ENCODE measurements at regions not wholly inside any gene's neighbourhood (a gene's known extent, or its start where the extent isn't known, plus 50 kb on each side); places are given as distances from the start of the nearest gene placed in this dataset.
A peak's percentile ranks its signal among the peaks of the same experiment; 100 is the strongest.

- no peaks in the 10 kb centered on the region for H3K36me3 ChIP-seq
- no peak overlapping the region for H3K4me3 ChIP-seq
- DNase-seq = no peak
- no peaks in the 10 kb centered on the region for H3K27me3 ChIP-seq
- H3K9me3 ChIP-seq = 0 out of 2 replicates have a peak, but pooled peaks cover 2% of the 10 kb centered on the region
These were observed 416.2 kb downstream of the IRS1 start for GRCh38 chr2:226383461-226383860.

GRCh38 chr2:226380679-226381078, 418.9 kb downstream of the IRS1 start:
- Histone ChIP-seq H3K9me3 (0 out of 2 replicates have a peak, but pooled peaks cover 2% of the 10 kb centered on the region), H3K36me3 (no peaks in the 10 kb centered on the region), H3K4me3 (no peak overlapping the region), H3K27me3 (no peaks in the 10 kb centered on the region)
- DNase-seq = no peak

- Histone ChIP-seq H3K9me3 (0 out of 2 replicates have a peak, but pooled peaks cover 2% of the 10 kb centered on the region), H3K36me3 (no peaks in the 10 kb centered on the region), H3K27me3 (no peaks in the 10 kb centered on the region), H3K4me3 (no peak overlapping the region)
- no peak for DNase-seq
These were observed 420.6 kb downstream of the IRS1 start for GRCh38 chr2:226378753-226379705.

- 0 out of 2 replicates have a peak, but pooled peaks cover 2% of the 10 kb centered on the region for H3K9me3 ChIP-seq
- no peak for DNase-seq
- no peaks in the 10 kb centered on the region for H3K27me3 ChIP-seq
- no peaks in the 10 kb centered on the region for H3K36me3 ChIP-seq
- no peak overlapping the region for H3K4me3 ChIP-seq
These were observed 423.0 kb downstream of the IRS1 start for GRCh38 chr2:226376516-226377180.

- Histone ChIP-seq H3K9me3 (no peaks in the 10 kb centered on the region), H3K36me3 (no peaks in the 10 kb centered on the region), H3K27me3 (no peaks in the 10 kb centered on the region), H3K4me3 (no peak overlapping the region)
- DNase-seq = no peak
These were observed 432.7 kb downstream of the IRS1 start for GRCh38 chr2:226366920-226367319.

GRCh38 chr2:226364217-226364616, 435.4 kb downstream of the IRS1 start:
- no peak overlapping the region for H3K4me3 ChIP-seq
- no peaks in the 10 kb centered on the region for H3K36me3 ChIP-seq
- no peaks in the 10 kb centered on the region for H3K27me3 ChIP-seq
- H3K9me3 ChIP-seq = no peaks in the 10 kb centered on the region
- no peak for DNase-seq

- H3K27me3 ChIP-seq = no peaks in the 10 kb centered on the region
- no peaks in the 10 kb centered on the region for H3K36me3 ChIP-seq
- peak; percentile 75 for DNase-seq
- no peaks in the 10 kb centered on the region for H3K9me3 ChIP-seq
- H3K4me3 ChIP-seq = no peak overlapping the region
These were observed 436.6 kb downstream of the IRS1 start for GRCh38 chr2:226362980-226363379.

- Histone ChIP-seq H3K4me3 (no peak overlapping the region), H3K36me3 (no peaks in the 10 kb centered on the region), H3K9me3 (no peaks in the 10 kb centered on the region), H3K27me3 (no peaks in the 10 kb centered on the region)
- DNase-seq = no peak
These were observed 439.0 kb downstream of the IRS1 start for GRCh38 chr2:226360658-226361057.

GRCh38 chr2:226358688-226359087, 440.9 kb downstream of the IRS1 start:
- no peak for DNase-seq
- Histone ChIP-seq H3K4me3 (no peak overlapping the region), H3K36me3 (no peaks in the 10 kb centered on the region), H3K9me3 (no peaks in the 10 kb centered on the region), H3K27me3 (no peaks in the 10 kb centered on the region)

- H3K4me3 ChIP-seq = no peak overlapping the region
- no peak for DNase-seq
- H3K9me3 ChIP-seq = no peaks in the 10 kb centered on the region
- no peaks in the 10 kb centered on the region for H3K27me3 ChIP-seq
- no peaks in the 10 kb centered on the region for H3K36me3 ChIP-seq
These were observed 441.8 kb downstream of the IRS1 start for GRCh38 chr2:226357816-226358215.

GRCh38 chr2:226355600-226355999, 444.0 kb downstream of the IRS1 start:
- DNase-seq = no peak
- no peaks in the 10 kb centered on the region for H3K27me3 ChIP-seq
- H3K4me3 ChIP-seq = no peak overlapping the region
- no peaks in the 10 kb centered on the region for H3K36me3 ChIP-seq
- H3K9me3 ChIP-seq = no peaks in the 10 kb centered on the region

- Histone ChIP-seq H3K9me3 (no peaks in the 10 kb centered on the region), H3K36me3 (no peaks in the 10 kb centered on the region), H3K4me3 (no peak overlapping the region), H3K27me3 (no peaks in the 10 kb centered on the region)
- peak; percentile 21 for DNase-seq
These were observed 445.2 kb downstream of the IRS1 start for GRCh38 chr2:226354434-226354833.

- Histone ChIP-seq H3K36me3 (no peaks in the 10 kb centered on the region), H3K4me3 (no peak overlapping the region), H3K9me3 (no peaks in the 10 kb centered on the region), H3K27me3 (no peaks in the 10 kb centered on the region)
- no peak for DNase-seq
These were observed 446.6 kb downstream of the IRS1 start for GRCh38 chr2:226352941-226353560.

- DNase-seq = no peak
- H3K36me3 ChIP-seq = no peaks in the 10 kb centered on the region
- H3K4me3 ChIP-seq = no peak overlapping the region
- H3K27me3 ChIP-seq = no peaks in the 10 kb centered on the region
- no peaks in the 10 kb centered on the region for H3K9me3 ChIP-seq
These were observed 447.9 kb downstream of the IRS1 start for GRCh38 chr2:226351711-226352110.

GRCh38 chr2:226339616-226340015, 460.0 kb downstream of the IRS1 start:
- Histone ChIP-seq H3K9me3 (no peaks in the 10 kb centered on the region), H3K36me3 (no peaks in the 10 kb centered on the region), H3K4me3 (no peak overlapping the region), H3K27me3 (no peaks in the 10 kb centered on the region)
- DNase-seq = no peak

GRCh38 chr2:226338825-226339224, 460.8 kb downstream of the IRS1 start:
- Histone ChIP-seq H3K9me3 (no peaks in the 10 kb centered on the region), H3K4me3 (no peak overlapping the region), H3K36me3 (no peaks in the 10 kb centered on the region), H3K27me3 (no peaks in the 10 kb centered on the region)
- no peak for DNase-seq

GRCh38 chr2:226337941-226338600, 461.5 kb downstream of the IRS1 start:
- Histone ChIP-seq H3K36me3 (no peaks in the 10 kb centered on the region), H3K4me3 (no peak overlapping the region), H3K27me3 (no peaks in the 10 kb centered on the region), H3K9me3 (no peaks in the 10 kb centered on the region)
- DNase-seq = no peak

All from MG63 (cell line).